PC-9 (cell line): ENCODE measurements at regions not wholly inside any gene's neighbourhood (a gene's known extent, or its start where the extent isn't known, plus 50 kb on each side); places are given as distances from the start of the nearest gene placed in this dataset.

ENCODE experiments used
- EZH2 ChIP-seq: fragments of 200-600 bp; sonication (generic); IDR thresholded peaks from 2 replicates; pipeline ENCODE4 v1.8.0; 2017; ENCODE audit warnings: antibody characterized with exemption, low read depth
- TF ChIP-seq, protein P1 (sequence below): fragments of 200-600 bp; sonication (generic); conservative IDR thresholded peaks from 2 replicates; pipeline ENCODE4 v1.6.1; 2017; ENCODE audit warnings: mixed run types, antibody characterized with exemption, mild to moderate bottlenecking, moderate library complexity

DNA sequence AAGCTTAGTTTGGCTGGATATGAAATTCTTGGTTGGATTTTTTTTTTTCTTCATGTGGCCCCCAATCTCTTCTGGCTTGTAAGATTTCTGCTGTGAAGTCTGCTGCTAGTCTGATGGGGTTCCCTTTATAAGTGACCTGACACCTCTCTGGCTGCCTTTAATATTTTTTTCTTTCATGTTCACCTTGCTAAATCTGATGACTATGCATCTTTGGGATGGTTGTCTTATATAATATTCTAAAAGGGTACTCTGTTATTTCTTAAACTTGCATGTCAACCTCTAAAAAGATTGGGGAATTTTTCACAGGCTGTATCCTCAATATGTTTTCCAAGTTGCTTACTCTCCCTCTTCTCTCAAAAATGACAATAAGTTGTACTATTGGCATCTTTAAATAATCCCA lies 500.0 kb downstream of the CAAP1 start:
- TF ChIP-seq EZH2 = no peak
- TF ChIP-seq, protein P1, sequence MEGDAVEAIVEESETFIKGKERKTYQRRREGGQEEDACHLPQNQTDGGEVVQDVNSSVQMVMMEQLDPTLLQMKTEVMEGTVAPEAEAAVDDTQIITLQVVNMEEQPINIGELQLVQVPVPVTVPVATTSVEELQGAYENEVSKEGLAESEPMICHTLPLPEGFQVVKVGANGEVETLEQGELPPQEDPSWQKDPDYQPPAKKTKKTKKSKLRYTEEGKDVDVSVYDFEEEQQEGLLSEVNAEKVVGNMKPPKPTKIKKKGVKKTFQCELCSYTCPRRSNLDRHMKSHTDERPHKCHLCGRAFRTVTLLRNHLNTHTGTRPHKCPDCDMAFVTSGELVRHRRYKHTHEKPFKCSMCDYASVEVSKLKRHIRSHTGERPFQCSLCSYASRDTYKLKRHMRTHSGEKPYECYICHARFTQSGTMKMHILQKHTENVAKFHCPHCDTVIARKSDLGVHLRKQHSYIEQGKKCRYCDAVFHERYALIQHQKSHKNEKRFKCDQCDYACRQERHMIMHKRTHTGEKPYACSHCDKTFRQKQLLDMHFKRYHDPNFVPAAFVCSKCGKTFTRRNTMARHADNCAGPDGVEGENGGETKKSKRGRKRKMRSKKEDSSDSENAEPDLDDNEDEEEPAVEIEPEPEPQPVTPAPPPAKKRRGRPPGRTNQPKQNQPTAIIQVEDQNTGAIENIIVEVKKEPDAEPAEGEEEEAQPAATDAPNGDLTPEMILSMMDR = no peak
